Caki2 (cell line): ENCODE measurements at regions not wholly inside any gene's neighbourhood (a gene's known extent, or its start where the extent isn't known, plus 50 kb on each side); places are given as distances from the start of the nearest gene placed in this dataset.
"Not testable (repeated sequence)": the region's sequence is repeated elsewhere in the genome, so short reads cannot be mapped to it uniquely, and the experiment has no call there.

ENCODE experiments used
- DNase-seq: peaks from one replicate; pipeline ENCODE4 v3.0.0-alpha.2; 2015; ENCODE audit warnings: low read depth
- in situ Hi-C: cut with HindIII; loops from 2 replicates; pipeline ENCODE4 v1.10.0; 2016; ENCODE audit warnings: low sequenced_read_pairs, low pct_unique_long_range_greater_than_20kb, mixed read lengths

GRCh38 chr3:3516996-3517395, 282.2 kb upstream of the LRRN1 start:
- no peak for DNase-seq
- in situ Hi-C loops: no loop called here

GRCh38 chr3:3516384-3516783, 282.8 kb upstream of the LRRN1 start:
- in situ Hi-C loops: no loop called here

GRCh38 chr3:3509665-3510064, 289.6 kb upstream of the LRRN1 start:
- no peak for DNase-seq
- in situ Hi-C loops: no loop called here

More at GRCh38 chr3:3516384-3516783, 282.8 kb upstream of the LRRN1 start:
- DNase-seq: no peak

GRCh38 chr3:3504686-3505085, 294.5 kb upstream of the LRRN1 start:
- DNase-seq: no peak
- in situ Hi-C loops: no loop called here

GRCh38 chr3:3503411-3503810, 295.8 kb upstream of the LRRN1 start:
- in situ Hi-C loops: no loop called here
- no peak for DNase-seq

GRCh38 chr3:3499987-3500386, 299.2 kb upstream of the LRRN1 start:
- no peak for DNase-seq
- in situ Hi-C loops: no loop called here

- in situ Hi-C loops: no loop called here
- DNase-seq: no peak
Observed at GRCh38 chr3:3499012-3499562, 300.1 kb upstream of the LRRN1 start.

GRCh38 chr3:3495611-3496010, 303.6 kb upstream of the LRRN1 start:
- DNase-seq: no peak
- in situ Hi-C loops: no loop called here

GRCh38 chr3:3476669-3477068, 297.2 kb upstream of the CRBN start:
- in situ Hi-C loops: no loop called here
- no peak for DNase-seq

- DNase-seq: no peak
- in situ Hi-C loops: no loop called here
Observed at GRCh38 chr3:3468596-3468995, 289.1 kb upstream of the CRBN start.

GRCh38 chr3:3464131-3464530, 284.6 kb upstream of the CRBN start:
- in situ Hi-C loops: no loop called here
- DNase-seq: no peak

- no peak for DNase-seq
- in situ Hi-C loops: no loop called here
Observed at GRCh38 chr3:3461317-3461716, 281.8 kb upstream of the CRBN start.

GRCh38 chr3:3448468-3448867, 269.0 kb upstream of the CRBN start:
- in situ Hi-C loops: no loop called here
- no peak for DNase-seq

- in situ Hi-C loops: no loop called here
- DNase-seq: no peak
Observed at GRCh38 chr3:3447641-3448040, 268.1 kb upstream of the CRBN start.

GRCh38 chr3:3446251-3446650, 266.8 kb upstream of the CRBN start:
- in situ Hi-C loops: no loop called here

GRCh38 chr3:3443482-3443881, 264.0 kb upstream of the CRBN start:
- DNase-seq: no peak
- in situ Hi-C loops: no loop called here

More at GRCh38 chr3:3446251-3446650, 266.8 kb upstream of the CRBN start:
- DNase-seq: no peak

- in situ Hi-C loops: no loop called here
- no peak for DNase-seq
Observed at GRCh38 chr3:3433711-3434110, 254.2 kb upstream of the CRBN start.

- no peak for DNase-seq
- in situ Hi-C loops: no loop called here
Observed at GRCh38 chr3:3429841-3430240, 250.3 kb upstream of the CRBN start.

GRCh38 chr3:3407707-3408106, 228.2 kb upstream of the CRBN start:
- DNase-seq, in situ Hi-C loops: not testable (repeated sequence)

- no peak for DNase-seq
- in situ Hi-C loops: no loop called here
Observed at GRCh38 chr3:3405131-3405530, 225.6 kb upstream of the CRBN start.

GRCh38 chr3:3403700-3404099, 224.2 kb upstream of the CRBN start:
- in situ Hi-C loops: no loop called here
- DNase-seq: no peak
